ENCODE measurements at regions not wholly inside any gene's neighbourhood (a gene's known extent, or its start where the extent isn't known, plus 50 kb on each side); places are given as distances from the start of the nearest gene placed in this dataset.
A peak's percentile ranks its signal among the peaks of the same experiment; 100 is the strongest.

DNA sequence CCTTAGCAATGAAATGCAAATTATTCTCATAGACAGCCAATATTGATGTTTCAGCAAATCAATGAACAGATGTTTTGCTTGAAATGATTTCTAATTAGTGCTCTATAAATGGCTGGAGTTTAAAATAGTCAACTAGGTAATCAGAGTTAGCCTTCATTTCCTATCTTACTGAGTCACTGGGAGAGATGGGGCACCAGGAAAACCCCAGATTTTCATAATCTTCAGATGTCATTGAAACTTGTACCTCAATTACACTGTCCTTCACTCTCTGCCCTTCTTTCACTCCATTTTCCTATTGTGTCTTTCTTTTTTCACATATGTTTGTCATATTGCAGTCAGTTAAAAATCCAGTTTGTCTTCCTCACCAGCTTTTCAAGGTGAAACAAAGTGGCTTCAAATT is 92.7 kb downstream of the C12orf75 start:
- peaks cover 10% of the 10 kb centered on the region for H3K27me3 Mint-ChIP-seq
- H3K27me3 ChIP-seq (ENCODE audit: control insufficient read depth, insufficient read depth, low read length): no peaks in the 10 kb centered on the region
- no peak overlapping the region for H3K27ac Mint-ChIP-seq
- no peak overlapping the region for H3K27ac ChIP-seq (ENCODE audit: insufficient read depth, low read length, poor library complexity, severe bottlenecking)
- no peaks in the 10 kb centered on the region for H3K36me3 ChIP-seq (ENCODE audit: control insufficient read depth, insufficient read depth, low read length)
- H3K4me3 Mint-ChIP-seq: no peak overlapping the region
- H3K4me1 Mint-ChIP-seq: no peaks in the 10 kb centered on the region
- ATAC-seq (ENCODE audit: low read depth in 2 of 2) (no peak), DNase-seq (no peak)
- no peaks in the 10 kb centered on the region for H3K4me1 ChIP-seq (ENCODE audit: control insufficient read depth, insufficient read depth, low read length, poor library complexity, severe bottlenecking)
- H3K4me3 ChIP-seq (ENCODE audit: low read depth, low read length): no peak overlapping the region
- H3K9me3 ChIP-seq (ENCODE audit: control insufficient read depth in 2 of 2, low read length in 2 of 2): no peaks in the 10 kb centered on the region
- no peaks in the 10 kb centered on the region for H3K36me3 Mint-ChIP-seq
- no peaks in the 10 kb centered on the region for H3K9me3 Mint-ChIP-seq

DNA sequence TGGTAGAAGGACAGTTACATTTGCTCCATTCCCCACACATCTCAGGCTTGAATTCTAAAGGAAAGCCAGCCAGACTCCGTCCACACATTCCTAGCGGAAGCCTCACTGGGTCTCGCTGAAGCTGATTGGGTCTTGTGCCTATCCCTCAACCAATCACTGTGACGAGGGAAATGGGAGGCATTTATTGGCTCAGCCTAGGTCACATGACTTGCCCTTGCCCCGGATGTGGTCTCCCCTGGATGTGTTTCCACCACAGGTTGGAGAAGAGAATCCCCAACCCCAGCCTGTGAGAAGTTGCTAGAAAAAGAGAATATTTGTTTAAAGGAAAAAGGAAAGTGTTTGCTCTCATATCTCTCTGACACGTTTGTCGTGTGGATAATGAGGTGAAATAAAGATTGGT is 93.4 kb downstream of the C12orf75 start:
- no peaks in the 10 kb centered on the region for H3K4me1 ChIP-seq (ENCODE audit: control insufficient read depth, insufficient read depth, low read length, poor library complexity, severe bottlenecking)
- Mint-ChIP-seq H3K36me3 (no peaks in the 10 kb centered on the region), H3K4me1 (no peaks in the 10 kb centered on the region), H3K4me3 (no peak overlapping the region), H3K9me3 (no peaks in the 10 kb centered on the region), H3K27me3 (peaks cover 11% of the 10 kb centered on the region), H3K27ac (no peak overlapping the region)
- peaks cover 4% of the 10 kb centered on the region for H3K27me3 ChIP-seq (ENCODE audit: control insufficient read depth, insufficient read depth, low read length)
- H3K9me3 ChIP-seq (ENCODE audit: control insufficient read depth in 2 of 2, low read length in 2 of 2): no peaks in the 10 kb centered on the region
- H3K27ac ChIP-seq (ENCODE audit: insufficient read depth, low read length, poor library complexity, severe bottlenecking): no peak overlapping the region
- H3K36me3 ChIP-seq (ENCODE audit: control insufficient read depth, insufficient read depth, low read length): no peaks in the 10 kb centered on the region
- DNase-seq: no peak
- ATAC-seq (ENCODE audit: low read depth in 2 of 2): no peak
- H3K4me3 ChIP-seq (ENCODE audit: low read depth, low read length): no peak overlapping the region

DNA sequence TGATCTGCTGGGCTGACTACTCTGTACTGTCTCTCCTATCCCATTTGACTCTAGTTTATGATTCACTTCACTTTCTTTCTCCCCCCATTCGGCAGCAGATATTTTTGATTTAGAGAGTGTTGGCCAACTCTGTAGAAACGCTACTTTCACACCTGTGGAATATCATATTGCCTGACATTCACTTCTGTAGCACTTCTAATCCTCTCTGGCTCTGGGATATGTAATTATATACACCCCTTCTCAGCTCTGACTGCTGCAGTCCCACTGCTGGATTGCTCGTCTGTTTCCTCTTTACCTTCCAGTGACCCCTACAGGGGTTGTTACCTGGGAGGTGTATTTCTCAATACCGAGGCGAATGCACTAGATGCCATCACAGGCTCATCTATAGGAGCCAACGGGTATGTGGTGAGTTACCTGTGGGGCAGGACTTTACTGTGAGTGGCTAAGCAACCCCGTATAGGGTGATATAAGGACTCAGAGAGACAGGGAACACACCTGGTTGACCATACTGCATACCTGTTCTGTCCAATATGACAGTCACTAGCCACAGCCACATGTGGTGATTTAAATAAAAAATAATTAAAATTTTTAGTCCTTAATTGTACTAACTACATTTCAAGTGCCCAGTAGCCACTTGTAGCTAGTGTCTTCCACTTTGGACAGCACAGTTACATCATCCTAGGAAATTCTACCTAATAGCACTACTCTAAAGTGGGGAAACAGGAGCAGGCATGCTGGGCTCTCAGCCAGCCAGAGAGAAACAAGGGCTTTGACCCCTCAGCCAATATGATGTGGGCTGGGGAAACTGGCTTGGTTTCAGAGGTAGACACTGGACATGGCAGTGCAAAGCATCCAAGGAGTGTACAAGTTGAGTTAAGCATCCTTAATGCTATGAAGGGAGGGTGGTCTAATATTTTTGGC is 95.0 kb downstream of the C12orf75 start:
- Histone ChIP-seq H3K36me3 (ENCODE audit: control insufficient read depth, insufficient read depth, low read length) (no peaks in the 10 kb centered on the region), H3K9me3 (ENCODE audit: control insufficient read depth in 2 of 2, low read length in 2 of 2) (no peaks in the 10 kb centered on the region), H3K27me3 (ENCODE audit: control insufficient read depth, insufficient read depth, low read length) (peaks cover 7% of the 10 kb centered on the region), H3K27ac (ENCODE audit: insufficient read depth, low read length, poor library complexity, severe bottlenecking) (no peak overlapping the region), H3K4me1 (ENCODE audit: control insufficient read depth, insufficient read depth, low read length, poor library complexity, severe bottlenecking) (no peaks in the 10 kb centered on the region), H3K4me3 (ENCODE audit: low read depth, low read length) (no peak overlapping the region)
- Mint-ChIP-seq H3K27me3 (peaks cover 15% of the 10 kb centered on the region), H3K27ac (no peak overlapping the region), H3K4me3 (no peak overlapping the region), H3K36me3 (no peaks in the 10 kb centered on the region), H3K4me1 (no peaks in the 10 kb centered on the region), H3K9me3 (peaks cover 0 to under 1% (median 0%) of the 10 kb centered on the region in 7 donors)
- DNase-seq (no peak), ATAC-seq (ENCODE audit: low read depth in 2 of 2) (no peak)

DNA sequence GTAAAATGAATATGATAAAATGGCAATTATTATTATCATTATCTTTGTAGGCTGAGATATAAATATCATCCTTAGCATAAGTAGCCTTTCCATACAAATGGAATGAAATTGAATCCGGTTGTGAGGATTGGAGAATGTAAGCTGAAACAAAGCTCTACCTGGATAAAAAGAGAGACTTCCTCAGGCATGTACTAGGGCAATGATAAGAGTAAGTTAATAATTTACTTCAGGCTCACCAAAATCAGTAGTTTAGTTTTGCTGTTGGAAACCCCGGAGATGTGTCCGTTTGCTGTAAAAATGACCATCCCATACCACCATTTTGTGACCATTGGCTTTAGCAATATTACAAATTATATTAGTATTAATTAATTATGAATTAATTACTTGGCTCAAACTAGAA is 96.3 kb downstream of the C12orf75 start:
- H3K9me3 ChIP-seq (ENCODE audit: control insufficient read depth in 2 of 2, low read length in 2 of 2): no peaks in the 10 kb centered on the region
- no peak for DNase-seq
- peaks cover 18% of the 10 kb centered on the region for H3K27me3 Mint-ChIP-seq

DNA sequence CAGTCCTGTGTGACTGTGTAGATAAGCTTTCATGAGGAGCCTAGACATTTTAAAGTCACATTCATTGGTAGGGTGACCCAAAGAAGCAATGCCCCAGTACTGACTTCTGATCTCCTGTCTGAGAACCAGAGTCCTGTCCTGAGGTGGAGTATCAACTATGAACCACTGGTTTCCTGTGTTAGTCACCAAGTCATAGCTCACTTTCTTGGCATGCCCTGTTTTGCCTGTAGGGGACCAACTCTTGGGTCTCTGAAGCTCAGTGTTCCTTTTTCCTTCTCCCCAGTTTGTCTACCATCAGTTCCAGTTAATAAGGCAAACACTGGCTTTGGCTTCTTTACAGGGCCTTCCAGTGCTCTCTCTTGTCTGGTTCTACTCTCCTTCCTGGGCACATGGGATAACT is 97.4 kb downstream of the C12orf75 start:
- Mint-ChIP-seq H3K27me3 (peaks cover 22% of the 10 kb centered on the region), H3K36me3 (no peaks in the 10 kb centered on the region), H3K4me3 (no peak overlapping the region), H3K4me1 (no peaks in the 10 kb centered on the region), H3K27ac (no peak overlapping the region), H3K9me3 (peaks cover 0 to 2% (median 0%) of the 10 kb centered on the region in 7 donors)
- Histone ChIP-seq H3K27me3 (ENCODE audit: control insufficient read depth, insufficient read depth, low read length) (peaks cover 7% of the 10 kb centered on the region), H3K27ac (ENCODE audit: insufficient read depth, low read length, poor library complexity, severe bottlenecking) (no peak overlapping the region), H3K4me1 (ENCODE audit: control insufficient read depth, insufficient read depth, low read length, poor library complexity, severe bottlenecking) (no peaks in the 10 kb centered on the region), H3K4me3 (ENCODE audit: low read depth, low read length) (no peak overlapping the region), H3K36me3 (ENCODE audit: control insufficient read depth, insufficient read depth, low read length) (no peaks in the 10 kb centered on the region), H3K9me3 (ENCODE audit: control insufficient read depth in 2 of 2, low read length in 2 of 2) (no peaks in the 10 kb centered on the region)
- ATAC-seq (ENCODE audit: low read depth in 2 of 2): no peak
- DNase-seq: peak in 1 of 3 donors; percentile 25

More for the DNA sequence above, 96.3 kb downstream of the C12orf75 start:
- no peaks in the 10 kb centered on the region for H3K4me1 Mint-ChIP-seq
- H3K36me3 ChIP-seq (ENCODE audit: control insufficient read depth, insufficient read depth, low read length): no peaks in the 10 kb centered on the region
- no peak for ATAC-seq (ENCODE audit: low read depth in 2 of 2)
- H3K27ac Mint-ChIP-seq: no peak overlapping the region
- H3K9me3 Mint-ChIP-seq: peaks cover 0 to 2% (median 0%) of the 10 kb centered on the region in 7 donors
- no peaks in the 10 kb centered on the region for H3K36me3 Mint-ChIP-seq
- no peak overlapping the region for H3K4me3 Mint-ChIP-seq
- H3K27me3 ChIP-seq (ENCODE audit: control insufficient read depth, insufficient read depth, low read length): peaks cover 7% of the 10 kb centered on the region
- H3K27ac ChIP-seq (ENCODE audit: insufficient read depth, low read length, poor library complexity, severe bottlenecking): no peak overlapping the region
- H3K4me3 ChIP-seq (ENCODE audit: low read depth, low read length): no peak overlapping the region
- H3K4me1 ChIP-seq (ENCODE audit: control insufficient read depth, insufficient read depth, low read length, poor library complexity, severe bottlenecking): no peaks in the 10 kb centered on the region

DNA sequence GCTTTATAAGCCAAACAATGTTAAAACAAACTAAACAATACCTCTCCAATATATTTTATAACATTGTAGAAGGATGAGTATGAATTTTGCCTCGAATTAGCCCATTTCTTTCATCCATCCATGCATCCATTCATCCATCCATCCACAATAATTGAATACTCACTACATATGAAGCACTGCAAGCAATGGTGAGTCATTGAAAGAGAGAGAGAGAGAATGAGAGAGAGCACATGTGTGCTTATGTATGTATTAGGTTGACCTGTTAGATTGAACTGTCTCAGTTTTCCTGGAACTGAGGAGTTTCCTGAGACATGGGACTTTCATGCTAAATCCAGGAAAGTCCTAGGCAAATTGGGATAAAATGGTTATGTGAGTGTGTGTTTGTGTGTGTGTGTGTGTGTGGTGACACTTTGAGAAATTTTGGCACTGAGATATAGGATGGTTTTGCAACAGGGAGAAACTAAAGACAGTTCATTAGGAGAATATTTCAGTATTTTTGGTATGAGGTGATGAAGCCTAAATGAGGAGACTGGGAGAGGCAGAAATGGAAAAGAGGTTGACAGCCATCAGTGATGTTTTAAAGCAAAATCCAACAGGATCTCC is 98.4 kb downstream of the C12orf75 start:
- H3K27me3 Mint-ChIP-seq: peaks cover 26% of the 10 kb centered on the region
- H3K4me3 Mint-ChIP-seq: no peak overlapping the region
- H3K4me1 Mint-ChIP-seq: no peaks in the 10 kb centered on the region

DNA sequence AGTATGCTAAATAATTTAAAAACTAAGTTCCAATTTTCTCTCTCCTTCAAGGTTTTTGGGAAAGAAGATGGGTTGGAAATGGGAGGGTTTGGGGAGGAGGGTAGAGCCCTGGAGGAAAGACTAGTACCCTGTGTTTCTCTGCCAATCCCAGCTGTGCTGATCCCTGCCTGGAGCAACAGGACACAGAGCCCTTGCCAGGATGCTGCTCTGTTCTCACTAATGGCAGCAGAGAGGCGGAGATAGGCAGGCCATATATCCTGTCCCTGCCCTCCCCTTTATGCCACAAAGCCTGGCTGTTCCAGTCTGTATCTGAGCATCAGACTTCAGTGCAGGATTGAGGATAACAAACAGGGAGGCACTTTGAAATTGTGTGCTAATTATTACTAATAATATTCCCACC is 99.0 kb downstream of the C12orf75 start:
- Mint-ChIP-seq H3K27ac (no peak overlapping the region), H3K36me3 (no peaks in the 10 kb centered on the region), H3K4me1 (no peaks in the 10 kb centered on the region), H3K9me3 (peaks cover 0 to 3% (median 0%) of the 10 kb centered on the region in 7 donors), H3K27me3 (peaks cover 29% of the 10 kb centered on the region), H3K4me3 (no peak overlapping the region)
- Histone ChIP-seq H3K27ac (ENCODE audit: insufficient read depth, low read length, poor library complexity, severe bottlenecking) (no peak overlapping the region), H3K9me3 (ENCODE audit: control insufficient read depth in 2 of 2, low read length in 2 of 2) (no peaks in the 10 kb centered on the region), H3K4me1 (ENCODE audit: control insufficient read depth, insufficient read depth, low read length, poor library complexity, severe bottlenecking) (no peaks in the 10 kb centered on the region), H3K4me3 (ENCODE audit: low read depth, low read length) (no peak overlapping the region), H3K27me3 (ENCODE audit: control insufficient read depth, insufficient read depth, low read length) (peaks cover 7% of the 10 kb centered on the region), H3K36me3 (ENCODE audit: control insufficient read depth, insufficient read depth, low read length) (no peaks in the 10 kb centered on the region)
- ATAC-seq (ENCODE audit: low read depth in 2 of 2) (no peak), DNase-seq (no peak)

More for the DNA sequence above, 98.4 kb downstream of the C12orf75 start:
- H3K27me3 ChIP-seq (ENCODE audit: control insufficient read depth, insufficient read depth, low read length): peaks cover 7% of the 10 kb centered on the region
- no peaks in the 10 kb centered on the region for H3K36me3 ChIP-seq (ENCODE audit: control insufficient read depth, insufficient read depth, low read length)
- H3K4me3 ChIP-seq (ENCODE audit: low read depth, low read length): no peak overlapping the region
- H3K9me3 ChIP-seq (ENCODE audit: control insufficient read depth in 2 of 2, low read length in 2 of 2): no peaks in the 10 kb centered on the region
- H3K27ac Mint-ChIP-seq: no peak overlapping the region
- H3K27ac ChIP-seq (ENCODE audit: insufficient read depth, low read length, poor library complexity, severe bottlenecking): no peak overlapping the region
- H3K36me3 Mint-ChIP-seq: no peaks in the 10 kb centered on the region
- no peak for DNase-seq
- no peaks in the 10 kb centered on the region for H3K4me1 ChIP-seq (ENCODE audit: control insufficient read depth, insufficient read depth, low read length, poor library complexity, severe bottlenecking)
- no peak for ATAC-seq (ENCODE audit: low read depth in 2 of 2)
- H3K9me3 Mint-ChIP-seq: peaks cover 0 to 2% (median 0%) of the 10 kb centered on the region in 7 donors

All from CD4-positive, CD25-positive, alpha-beta regulatory T cell (primary cell).